8988T (cell line): ENCODE measurements at regions not wholly inside any gene's neighbourhood (a gene's known extent, or its start where the extent isn't known, plus 50 kb on each side); places are given as distances from the start of the nearest gene placed in this dataset.

Source experiments
- DNase-seq: peaks from one replicate; pipeline ENCODE4 v3.0.0; 2011

GRCh38 chr15:31151301-31152233, 50.0 kb upstream of the TRPM1 start:
- no peak for DNase-seq

- no peak for DNase-seq
These were observed 52.0 kb upstream of the TRPM1 start for GRCh38 chr15:31153531-31153930.

GRCh38 chr15:31155151-31155550, 53.6 kb upstream of the TRPM1 start:
- DNase-seq, result no peak

GRCh38 chr15:31156226-31156625, 54.7 kb upstream of the TRPM1 start:
- no peak for DNase-seq

GRCh38 chr15:31156808-31157207, 55.3 kb upstream of the TRPM1 start:
- DNase-seq, result no peak

- no peak for DNase-seq
These were observed 56.1 kb upstream of the TRPM1 start for GRCh38 chr15:31157644-31158069.

GRCh38 chr15:31158858-31159569, 57.5 kb upstream of the TRPM1 start:
- no peak for DNase-seq

GRCh38 chr15:31159837-31160236, 58.3 kb upstream of the TRPM1 start:
- no peak for DNase-seq

GRCh38 chr15:31160297-31160696, 58.8 kb upstream of the TRPM1 start:
- no peak for DNase-seq

- no peak for DNase-seq
These were observed 59.4 kb upstream of the TRPM1 start for GRCh38 chr15:31160740-31161495.

GRCh38 chr15:31161951-31162350, 60.4 kb upstream of the TRPM1 start:
- DNase-seq, result no peak

- DNase-seq, result no peak
These were observed 61.4 kb upstream of the TRPM1 start for GRCh38 chr15:31162721-31163510.

GRCh38 chr15:31163769-31164572, 62.4 kb upstream of the TRPM1 start:
- no peak for DNase-seq

GRCh38 chr15:31164573-31164912, 63.0 kb upstream of the TRPM1 start:
- no peak for DNase-seq

- DNase-seq, result no peak
These were observed 68.0 kb upstream of the TRPM1 start for GRCh38 chr15:31169558-31169957.

- no peak for DNase-seq
These were observed 70.2 kb upstream of the TRPM1 start for GRCh38 chr15:31171731-31172130.

GRCh38 chr15:31172606-31173005, 71.1 kb upstream of the TRPM1 start:
- DNase-seq, result no peak

GRCh38 chr15:31173790-31174450, 72.4 kb upstream of the TRPM1 start:
- no peak for DNase-seq

- no peak for DNase-seq
These were observed 74.0 kb upstream of the TRPM1 start for GRCh38 chr15:31175484-31175883.

- no peak for DNase-seq
These were observed 76.4 kb upstream of the TRPM1 start for GRCh38 chr15:31177951-31178350.

- no peak for DNase-seq
These were observed 77.2 kb upstream of the TRPM1 start for GRCh38 chr15:31178705-31179104.
